HG03342 (cell line): ENCODE measurements at regions not wholly inside any gene's neighbourhood (a gene's known extent, or its start where the extent isn't known, plus 50 kb on each side); places are given as distances from the start of the nearest gene placed in this dataset.

Experiments used
- ATAC-seq: cut with Tn5 transposase; IDR thresholded peaks from one replicate; pipeline ENCODE4 v1.9.1; 2021; ENCODE audit warnings: mild to moderate bottlenecking, moderate library complexity; ENCODE audit not compliant: unreplicated experiment

GRCh38 chr4:32189130-32189529 lies 1469.0 kb downstream of the PCDH7 start:
- ATAC-seq, result no peak

- no peak for ATAC-seq
Observed at GRCh38 chr4:32189788-32190187, 1469.6 kb downstream of the PCDH7 start.

- no peak for ATAC-seq
Observed at GRCh38 chr4:32191961-32192360, 1471.8 kb downstream of the PCDH7 start.

GRCh38 chr4:32192363-32192762 lies 1472.2 kb downstream of the PCDH7 start:
- ATAC-seq, result no peak

- no peak for ATAC-seq
Observed at GRCh38 chr4:32192991-32193390, 1472.8 kb downstream of the PCDH7 start.

- no peak for ATAC-seq
Observed at GRCh38 chr4:32196950-32197688, 1477.0 kb downstream of the PCDH7 start.

GRCh38 chr4:32199639-32200038 lies 1479.5 kb downstream of the PCDH7 start:
- ATAC-seq, result no peak

GRCh38 chr4:32203340-32203739 lies 1483.2 kb downstream of the PCDH7 start:
- no peak for ATAC-seq

GRCh38 chr4:32206756-32207155 lies 1486.6 kb downstream of the PCDH7 start:
- ATAC-seq, result no peak

- no peak for ATAC-seq
Observed at GRCh38 chr4:32207456-32207855, 1487.3 kb downstream of the PCDH7 start.

GRCh38 chr4:32215277-32215676 lies 1495.1 kb downstream of the PCDH7 start:
- ATAC-seq, result no peak

- no peak for ATAC-seq
Observed at GRCh38 chr4:32216502-32216901, 1496.3 kb downstream of the PCDH7 start.

GRCh38 chr4:32219306-32220075 lies 1499.3 kb downstream of the PCDH7 start:
- no peak for ATAC-seq

- no peak for ATAC-seq
Observed at GRCh38 chr4:32226204-32226603, 1506.0 kb downstream of the PCDH7 start.

- no peak for ATAC-seq
Observed at GRCh38 chr4:32226733-32227132, 1506.6 kb downstream of the PCDH7 start.

GRCh38 chr4:32243926-32244325 lies 1523.8 kb downstream of the PCDH7 start:
- ATAC-seq, result no peak

- no peak for ATAC-seq
Observed at GRCh38 chr4:32249040-32249439, 1528.9 kb downstream of the PCDH7 start.

GRCh38 chr4:32251126-32251525 lies 1531.0 kb downstream of the PCDH7 start:
- no peak for ATAC-seq

GRCh38 chr4:32251926-32252325 lies 1531.8 kb downstream of the PCDH7 start:
- no peak for ATAC-seq

- no peak for ATAC-seq
Observed at GRCh38 chr4:32254216-32254615, 1534.0 kb downstream of the PCDH7 start.

- ATAC-seq, result no peak
Observed at GRCh38 chr4:32258986-32259385, 1538.8 kb downstream of the PCDH7 start.

GRCh38 chr4:32261196-32261595 lies 1541.0 kb downstream of the PCDH7 start:
- ATAC-seq, result no peak
